ENCODE measurements at regions not wholly inside any gene's neighbourhood (a gene's known extent, or its start where the extent isn't known, plus 50 kb on each side); places are given as distances from the start of the nearest gene placed in this dataset.

- TF ChIP-seq FOXP4 (CRISPR knock-in tag; IDR thresholded peaks at IDR 0.05) = no peak
- no peak for TF ChIP-seq ZNF619 (CRISPR knock-in tag; IDR thresholded peaks at IDR 0.05)
Observed at GRCh38 chr2:217329023-217329431, 469.2 kb upstream of the TNP1 start (continued).

- TF ChIP-seq PLRG1 (conservative IDR thresholded peaks at IDR 0.05) (no peak), EZH2 (conservative IDR thresholded peaks at IDR 0.05; ENCODE audit: low read depth, low read length) (no peak), LCORL (IDR thresholded peaks at IDR 0.05) (no peak), LCORL (CRISPR knock-in tag; IDR thresholded peaks at IDR 0.05) (no peak), ZBTB1 (CRISPR knock-in tag; IDR thresholded peaks at IDR 0.05; ENCODE audit: borderline replicate concordance) (no peak), HDAC6 (IDR thresholded peaks at IDR 0.05; ENCODE audit: low read depth, low read length) (no peak)
- no peak for DNase-seq (ENCODE audit: low spot score)
- H3K4me2 ChIP-seq (ENCODE audit: low read depth, low read length) = no peak overlapping the region
- ChIA-PET POLR2A (no interaction called here), CTCF (ENCODE audit: low intra/inter-chr PET ratio, low total read pairs) (no interaction called here)
- no peak overlapping the region for H3K27ac ChIP-seq (ENCODE audit: extremely low read length, insufficient read depth, low read length)
- no peaks in the 10 kb centered on the region for H3K79me2 ChIP-seq (ENCODE audit: insufficient read depth, low read length)
- no peaks in the 10 kb centered on the region; the same call in 1 of the 2 replicates for H3K9me3 ChIP-seq (ENCODE audit: low read length)
- H3K9ac ChIP-seq (ENCODE audit: insufficient read depth, low read depth, low read length) = no peak overlapping the region
- in situ Hi-C loops (cut with HindIII; ENCODE audit: extremely low pct_ligation_motif_present, low pct_unique_long_range_greater_than_20kb) = loop anchor here (25.0 kb wide), 1 partner anchor 816 kb away; no protein-coding TSS in a partner anchor
- FAIRE-seq = no peak
- no peak for ATAC-seq
- no peak overlapping the region for H3K4me3 ChIP-seq (replicated peaks in 1 of 3; ENCODE audit: insufficient read depth in 1 of 3, low read depth in 2 of 3, low read length in 3 of 3)
- H3K27me3 ChIP-seq (ENCODE audit: control insufficient read depth in 1 of 2, insufficient read depth in 2 of 2, low read length in 2 of 2) = no peaks in the 10 kb centered on the region
- BruUV-seq (replicated peaks) = no TSS peak
- peaks cover 56% of the 10 kb centered on the region for H3K4me1 ChIP-seq (ENCODE audit: insufficient read depth, low read length)
- H4K20me1 ChIP-seq (ENCODE audit: insufficient read depth, low read length) = no peaks in the 10 kb centered on the region
- H3K36me3 ChIP-seq (replicated peaks in 1 of 2; ENCODE audit: control insufficient read depth in 1 of 2, insufficient read depth in 2 of 2, low read length in 2 of 2) = no peaks in the 10 kb centered on the region
- WGBS (ENCODE audit: low lambda C conversion rate) = 72% methylated on average over 2 of the region's 2 CpGs
- intact Hi-C loops (cut with micrococcal nuclease; ENCODE audit: unreplicated experiment) = no loop called here
- no peak overlapping the region for H2AFZ ChIP-seq (ENCODE audit: low read length)
Observed at GRCh38 chr2:217328622-217328978, 468.7 kb upstream of the TNP1 start.
